IMR-90 (cell line): ENCODE measurements at regions not wholly inside any gene's neighbourhood (a gene's known extent, or its start where the extent isn't known, plus 50 kb on each side); places are given as distances from the start of the nearest gene placed in this dataset.

Source experiments
- CTCF ChIP-seq: conservative IDR thresholded peaks from 2 replicates; pipeline ENCODE4 v1.5.1; 2012; ENCODE audit warnings: mild to moderate bottlenecking, low read depth, low read length, improper control_type of control experiment
- ELK1 ChIP-seq: fragments of 150-350 bp; IDR thresholded peaks from 2 replicates; pipeline ENCODE4 v1.6.1; 2016; ENCODE audit warnings: low read depth, mild to moderate bottlenecking, low read length, moderate library complexity, borderline replicate concordance
- MAFK ChIP-seq: IDR thresholded peaks from 2 replicates; pipeline ENCODE4 v1.6.1; 2012; ENCODE audit warnings: low read depth, low read length, improper control_type of control experiment
- MAZ ChIP-seq: IDR thresholded peaks from 2 replicates; pipeline ENCODE4 v1.6.1; 2012; ENCODE audit warnings: low read depth, mild to moderate bottlenecking, low read length, improper control_type of control experiment, moderate library complexity, borderline replicate concordance
- MXI1 ChIP-seq: IDR thresholded peaks from 2 replicates; pipeline ENCODE4 v1.6.1; 2012; ENCODE audit warnings: low read depth, mild to moderate bottlenecking, low read length, moderate library complexity, borderline replicate concordance
- POLR2A ChIP-seq: IDR thresholded peaks from 2 replicates; pipeline ENCODE4 v1.6.1; 2012; ENCODE audit warnings: mild to moderate bottlenecking, low read depth, low read length
- RAD21 ChIP-seq: IDR thresholded peaks from 2 replicates; pipeline ENCODE4 v1.6.1; 2012; ENCODE audit warnings: low read length, improper control_type of control experiment
- RCOR1 ChIP-seq: IDR thresholded peaks from 2 replicates; pipeline ENCODE4 v1.6.1; 2012; ENCODE audit warnings: mild to moderate bottlenecking, low read length, improper control_type of control experiment; ENCODE audit not compliant: insufficient replicate concordance
- RFX5 ChIP-seq: IDR thresholded peaks from 2 replicates; pipeline ENCODE4 v1.8.0; 2012; ENCODE audit warnings: low read depth, mild to moderate bottlenecking, low read length, moderate library complexity
- SMC3 ChIP-seq: fragments of 150-350 bp; IDR thresholded peaks from 2 replicates; pipeline ENCODE4 v1.6.1; 2016; ENCODE audit warnings: low read depth, mild to moderate bottlenecking, antibody characterized with exemption, low read length, moderate library complexity
- USF2 ChIP-seq: fragments of 150-350 bp; IDR thresholded peaks from 2 replicates; pipeline ENCODE4 v1.6.1; 2017; ENCODE audit warnings: mild to moderate bottlenecking, antibody characterized with exemption, low read length, low read depth

GRCh38 chr5:28110781-28111180 is 1072.4 kb upstream of the CDH9 start:
- TF ChIP-seq CTCF (no peak), POLR2A (no peak), USF2 (no peak), SMC3 (no peak), MAFK (no peak), RAD21 (no peak), MXI1 (no peak), RFX5 (no peak), RCOR1 (no peak), ELK1 (no peak), MAZ (no peak)
